GM19328 (cell line): ENCODE measurements at regions not wholly inside any gene's neighbourhood (a gene's known extent, or its start where the extent isn't known, plus 50 kb on each side); places are given as distances from the start of the nearest gene placed in this dataset.
"Not testable (repeated sequence)": the region's sequence is repeated elsewhere in the genome, so short reads cannot be mapped to it uniquely, and the experiment has no call there.

ENCODE experiments used
- ATAC-seq: cut with Tn5 transposase; IDR thresholded peaks from one replicate; pipeline ENCODE4 v1.9.1; 2021; ENCODE audit warnings: mild to moderate bottlenecking, moderate library complexity; ENCODE audit not compliant: unreplicated experiment

DNA sequence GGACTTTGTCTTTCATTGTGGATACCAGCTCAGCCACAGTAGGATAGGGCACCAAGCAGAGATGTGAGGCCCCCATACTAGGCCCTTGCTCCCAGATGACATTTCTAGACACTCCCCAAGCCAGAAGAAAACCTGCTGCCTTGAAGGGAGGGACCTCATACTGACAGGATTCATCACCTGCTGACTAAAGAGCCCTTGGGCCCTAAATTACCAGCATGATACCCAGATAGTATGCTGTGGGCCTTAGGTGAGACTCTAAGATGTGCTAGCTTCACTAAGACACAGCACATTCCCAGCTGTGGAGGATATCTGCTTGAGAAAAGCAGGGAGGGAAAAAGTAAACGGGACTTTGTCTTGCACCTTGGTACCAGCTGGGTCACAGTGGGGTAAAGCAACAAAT, 324.0 kb downstream of the TBL1XR1 start:
- ATAC-seq, result no peak

DNA sequence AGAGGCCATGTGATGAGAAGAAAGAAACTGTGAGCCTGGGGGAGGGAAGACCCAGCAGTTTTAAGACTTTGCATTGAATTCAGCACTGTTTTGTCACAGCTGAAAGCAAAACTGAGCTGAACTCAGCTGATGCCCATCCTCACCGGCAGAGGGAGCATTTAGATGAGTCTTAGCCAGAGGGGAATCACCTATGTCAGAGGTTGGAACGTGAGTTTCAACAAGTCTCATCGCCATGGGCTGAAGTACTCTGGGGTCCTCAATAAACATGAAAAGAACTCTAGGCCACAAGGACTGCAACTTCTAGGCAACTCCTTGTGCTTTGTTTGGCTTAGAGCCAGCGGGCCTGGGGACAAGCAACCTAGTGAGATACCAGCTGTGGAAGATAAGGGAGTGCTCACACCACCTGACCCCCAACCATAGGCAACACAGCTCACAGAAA, 324.5 kb downstream of the TBL1XR1 start:
- ATAC-seq, result peak; percentile 97

DNA sequence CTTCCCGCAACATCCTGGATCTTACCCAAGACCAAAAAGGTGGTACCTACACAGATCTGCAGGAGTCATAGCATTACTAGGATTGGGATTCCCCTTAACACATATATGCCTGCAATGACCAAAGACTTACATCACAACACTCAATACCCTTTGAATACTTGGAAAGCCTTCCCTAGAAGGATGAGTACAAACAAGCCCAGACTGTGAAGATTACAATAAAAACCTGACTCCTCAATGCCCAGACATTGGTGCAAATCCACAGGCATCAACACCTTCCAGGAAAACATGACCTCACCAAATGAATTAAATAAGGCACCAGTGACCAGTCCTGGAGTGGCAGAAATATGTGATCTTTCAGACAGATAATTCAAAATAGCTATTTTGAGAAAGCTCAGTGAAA, 326.8 kb downstream of the TBL1XR1 start:
- no peak for ATAC-seq

DNA sequence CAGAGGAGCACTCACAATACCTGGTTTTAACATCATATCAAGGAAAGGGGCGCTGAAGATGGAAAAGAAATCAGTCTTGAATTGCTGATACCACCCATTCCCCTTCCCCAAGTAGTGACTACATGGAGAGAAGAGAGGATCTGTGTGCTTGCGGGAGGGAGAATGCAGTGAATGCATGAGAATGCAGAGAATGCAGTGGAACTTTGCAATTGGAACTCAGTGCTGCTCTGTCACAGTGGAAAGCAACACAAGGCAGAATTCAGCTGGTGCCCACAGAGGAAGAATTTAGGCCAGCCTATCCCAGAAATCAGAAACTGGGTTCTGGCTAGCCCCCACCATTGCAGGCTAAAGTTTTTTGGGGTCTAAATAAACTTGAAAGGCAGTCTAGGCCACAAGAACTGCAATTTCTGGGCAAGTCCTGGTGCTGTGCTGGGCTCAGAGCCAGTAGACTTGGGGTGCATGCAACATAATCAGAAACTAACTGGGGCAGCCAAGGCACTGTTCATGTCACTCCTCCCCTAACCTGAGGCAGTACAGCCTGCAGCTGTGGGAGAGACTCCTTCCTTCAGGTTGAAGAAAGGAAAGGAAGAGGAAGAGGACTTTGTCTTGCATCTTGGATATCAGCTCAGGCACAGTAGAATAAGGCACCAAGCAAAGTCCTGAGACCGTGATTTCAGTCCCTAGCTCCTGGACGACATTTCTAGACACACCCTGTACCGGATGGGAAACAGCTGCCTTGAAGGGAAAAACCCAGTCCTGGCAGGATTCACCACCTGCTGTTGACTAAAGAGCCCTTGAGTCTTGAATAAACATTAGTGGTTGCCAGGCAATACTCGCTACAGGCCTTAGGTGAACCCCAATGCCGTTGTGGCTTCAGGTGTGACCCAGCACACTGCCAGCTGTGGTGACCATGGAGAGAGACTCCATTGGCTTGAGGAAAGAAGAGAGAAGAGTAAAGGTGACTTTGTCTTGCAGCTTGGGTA, 329.3 kb downstream of the TBL1XR1 start:
- ATAC-seq, result no peak

DNA sequence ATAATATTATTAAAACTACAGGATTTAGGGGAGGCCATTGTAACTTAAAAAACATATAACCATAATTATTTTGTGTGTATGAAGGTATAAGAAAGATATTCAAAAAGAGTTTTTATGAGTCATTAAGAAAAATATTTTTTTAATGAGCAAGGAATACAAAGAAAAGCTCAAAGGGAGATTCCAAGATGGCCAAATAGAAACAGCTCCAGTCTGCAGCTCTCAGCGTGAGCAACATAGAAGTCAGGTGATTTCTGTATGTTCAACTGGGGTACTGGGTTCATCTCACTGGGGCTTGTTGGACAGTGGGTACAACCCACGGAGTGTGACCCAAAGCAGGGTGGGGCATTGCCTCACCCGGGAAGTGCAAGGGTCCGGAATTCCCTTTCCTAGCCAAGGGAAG, 336.1 kb downstream of the TBL1XR1 start:
- ATAC-seq, result no peak

DNA sequence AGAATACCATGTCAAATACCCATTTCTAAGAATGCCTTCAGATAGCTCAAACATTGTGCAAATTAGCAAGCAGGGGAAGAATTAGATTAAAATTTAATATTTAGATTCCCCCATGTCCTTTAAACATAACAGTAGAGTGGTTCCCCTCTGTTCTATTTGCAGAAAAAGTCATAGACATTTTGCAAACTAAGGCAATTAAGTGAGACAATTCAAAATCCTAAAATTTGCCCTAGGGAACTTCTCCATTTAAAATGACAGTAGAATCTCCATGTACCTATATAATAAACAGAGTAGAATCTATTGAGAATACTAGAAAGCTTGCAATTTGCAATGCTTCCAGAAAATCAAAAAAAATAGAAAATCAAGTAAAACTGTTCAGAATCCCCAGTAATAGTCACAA, 340.6 kb downstream of the TBL1XR1 start:
- no peak for ATAC-seq

DNA sequence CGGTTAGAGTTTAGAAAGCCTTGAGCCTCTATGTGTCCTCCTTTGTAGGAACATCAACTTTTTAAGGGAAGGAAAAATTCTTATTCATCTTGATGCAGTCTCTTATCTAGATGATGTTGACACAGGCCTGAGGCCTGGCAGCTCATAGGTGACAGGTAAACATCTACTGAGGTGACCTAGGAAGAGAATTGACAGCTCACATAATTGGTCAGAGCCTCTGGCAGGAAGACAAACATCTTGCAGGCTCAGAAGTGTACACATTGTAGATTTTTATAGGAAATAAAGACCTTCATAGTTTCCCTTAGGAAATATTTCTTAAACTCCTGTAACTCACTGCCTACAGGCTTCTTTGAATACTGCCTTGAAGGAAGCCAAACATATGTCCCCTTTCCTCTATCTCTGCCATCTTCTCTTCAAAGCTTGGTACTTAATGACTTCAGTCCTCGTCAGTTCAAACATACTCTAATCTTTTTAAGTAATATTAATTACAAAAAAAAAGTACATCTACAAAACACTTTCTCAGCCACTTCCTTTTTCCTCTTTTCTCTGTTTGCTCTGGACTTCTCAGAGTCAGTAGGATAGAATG, 341.3 kb downstream of the TBL1XR1 start:
- no peak for ATAC-seq

DNA sequence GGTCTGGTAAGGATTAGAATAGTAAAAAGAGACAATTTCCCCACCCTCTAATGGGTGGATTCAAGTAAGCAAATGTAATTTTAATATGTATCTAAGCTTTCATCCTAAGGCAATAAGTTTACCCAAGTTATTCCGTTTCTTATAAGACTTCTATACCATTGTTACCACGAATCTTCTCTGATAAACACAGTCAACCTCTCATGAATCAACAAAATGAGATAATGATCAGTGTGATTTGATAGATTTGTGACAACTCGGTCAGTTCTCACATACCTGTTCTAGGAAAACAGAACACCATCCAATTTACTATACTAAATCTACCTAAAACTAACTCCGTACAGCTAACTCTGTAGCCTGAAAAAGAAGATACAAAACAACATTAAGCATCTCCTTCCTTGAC, 342.1 kb downstream of the TBL1XR1 start:
- no peak for ATAC-seq

DNA sequence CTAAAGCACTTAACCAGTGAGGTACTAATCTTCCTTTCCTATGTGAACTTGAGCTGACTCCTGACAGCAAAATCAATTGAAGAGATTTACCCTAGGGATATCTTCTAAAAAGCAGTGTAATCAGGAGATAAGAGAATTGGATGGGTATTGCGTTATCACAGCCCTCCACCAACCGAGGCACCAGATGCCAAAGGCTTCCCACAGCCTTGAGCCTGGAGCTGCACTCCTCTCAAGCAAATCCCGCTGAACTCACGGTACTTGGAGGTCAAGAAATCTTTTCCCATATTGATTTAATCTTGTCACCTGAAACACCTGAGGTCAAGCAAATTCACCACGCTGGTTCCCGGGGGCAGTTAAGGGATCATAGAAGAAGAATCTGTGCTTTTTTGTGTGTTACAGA, 346.8 kb downstream of the TBL1XR1 start:
- ATAC-seq, result no peak

DNA sequence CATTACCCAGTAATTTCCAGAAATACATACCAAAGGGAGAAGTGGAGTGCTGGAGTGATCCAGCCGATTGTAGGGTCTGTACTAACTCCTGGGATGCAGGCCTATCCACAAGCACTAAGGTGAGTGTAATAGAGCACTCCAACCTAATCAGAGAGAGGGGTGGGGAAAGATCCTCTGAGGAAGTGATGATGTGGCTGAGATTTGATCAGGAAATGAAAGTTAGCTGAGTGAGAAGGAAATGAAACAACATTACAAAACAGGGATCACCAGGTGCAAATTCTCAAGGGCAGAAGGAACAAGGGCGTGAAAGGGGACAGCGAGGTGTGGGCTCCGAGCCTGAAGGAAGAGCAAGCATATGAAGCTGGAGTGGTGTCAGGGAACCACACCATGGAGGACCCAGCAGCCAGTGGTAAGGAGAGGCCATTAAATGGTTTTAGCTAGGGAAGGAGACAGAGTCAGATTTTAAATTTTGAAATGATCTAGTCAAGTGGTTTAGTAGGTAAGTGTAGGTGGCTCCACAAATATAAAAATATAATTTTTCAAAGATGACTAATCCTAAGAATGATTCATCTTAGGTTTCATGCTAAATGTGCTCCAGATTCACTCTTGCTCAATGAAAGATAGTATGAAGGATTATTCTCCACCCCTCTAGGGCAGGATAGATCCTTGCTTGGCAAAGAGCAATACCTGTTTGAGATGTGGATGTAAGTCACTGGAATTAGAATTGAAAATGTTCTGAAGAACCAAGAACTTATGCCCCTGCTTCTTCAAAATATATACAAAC, 348.7 kb downstream of the TBL1XR1 start:
- ATAC-seq, result no peak

DNA sequence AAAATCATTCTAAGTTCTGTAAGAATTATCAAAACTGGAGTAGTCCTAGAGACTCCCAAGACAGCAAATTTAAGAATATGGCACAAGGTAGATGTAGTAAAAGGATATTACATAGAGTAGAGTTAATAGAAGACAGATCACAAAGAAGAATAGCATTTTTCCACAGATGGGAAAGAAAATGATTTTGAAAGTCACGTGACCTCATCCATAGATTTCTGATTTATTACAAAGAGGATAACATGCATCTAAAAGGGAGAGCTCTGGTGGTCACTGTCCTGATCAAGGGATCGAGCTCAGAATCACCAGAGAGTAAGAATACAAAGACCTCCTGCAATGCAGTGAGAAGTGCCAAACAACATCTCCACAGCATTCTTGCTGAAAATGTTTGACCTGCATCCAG, 354.4 kb downstream of the TBL1XR1 start:
- no peak for ATAC-seq

DNA sequence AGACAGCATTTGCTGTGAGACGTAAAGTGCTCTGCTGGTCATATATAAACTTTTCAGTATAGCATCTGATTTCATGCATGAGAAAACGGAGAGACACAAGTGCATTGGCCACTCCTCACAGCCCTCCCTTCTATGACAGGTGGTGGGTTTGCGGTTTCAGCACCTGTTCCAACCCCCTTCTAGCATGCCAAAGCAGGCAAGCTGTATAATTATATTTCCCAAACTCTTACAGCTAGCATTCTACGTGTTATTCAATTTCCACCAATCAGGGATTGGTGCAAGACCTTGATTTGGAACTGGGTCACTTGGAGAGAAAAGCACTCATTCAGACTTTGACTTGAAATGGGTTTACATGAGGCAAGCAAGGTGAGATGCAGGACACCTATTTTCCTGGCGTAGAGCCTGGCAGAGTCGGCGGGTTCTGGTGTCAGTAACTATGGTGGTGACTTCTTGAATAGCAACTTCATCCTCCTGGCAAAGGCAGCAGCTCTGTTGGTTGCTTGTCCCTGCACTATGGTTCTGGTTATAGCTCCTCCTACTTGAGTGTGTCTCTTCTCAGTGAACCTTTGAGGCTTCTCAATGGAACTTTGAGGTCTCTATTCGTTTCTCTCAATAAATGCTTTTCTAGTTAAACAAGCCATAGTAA, 356.5 kb downstream of the TBL1XR1 start:
- no peak for ATAC-seq

DNA sequence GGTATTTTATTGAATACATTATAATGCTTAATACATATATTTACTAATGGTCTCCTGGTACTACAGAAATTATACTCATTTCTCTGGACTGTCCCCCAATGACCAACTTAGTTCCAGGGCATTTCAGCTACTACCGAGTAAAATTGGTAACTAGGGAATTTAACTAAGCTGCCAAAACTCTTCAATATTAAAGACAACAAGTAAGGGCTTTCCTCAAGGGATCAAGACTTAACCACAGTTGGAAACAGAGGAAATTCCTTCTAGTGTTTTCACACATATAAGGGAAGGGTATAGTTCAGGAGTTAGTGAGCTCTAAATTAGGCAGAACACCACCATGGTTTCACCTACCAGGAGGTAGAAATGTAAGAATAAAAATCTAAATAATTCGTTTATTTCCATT, 357.4 kb downstream of the TBL1XR1 start:
- no peak for ATAC-seq

DNA sequence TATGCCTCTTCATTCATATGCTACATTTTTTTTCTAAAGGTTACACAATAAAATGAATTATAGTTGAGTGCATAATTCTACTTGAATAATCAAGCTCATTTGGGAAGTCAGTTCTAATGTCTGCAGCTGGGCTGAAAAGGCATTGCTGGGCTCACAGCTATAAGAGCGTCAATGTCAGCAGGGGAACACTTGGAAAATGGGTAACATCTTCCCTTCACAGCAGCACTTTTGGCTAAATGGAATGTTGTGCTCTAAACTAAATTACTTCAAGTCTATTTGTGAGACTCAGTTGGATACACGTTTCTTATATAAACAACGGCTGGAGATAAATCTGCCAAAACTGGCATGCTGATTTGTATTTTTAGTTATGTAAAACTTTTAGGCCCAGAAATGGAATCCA, 357.8 kb downstream of the TBL1XR1 start:
- ATAC-seq, result no peak

DNA sequence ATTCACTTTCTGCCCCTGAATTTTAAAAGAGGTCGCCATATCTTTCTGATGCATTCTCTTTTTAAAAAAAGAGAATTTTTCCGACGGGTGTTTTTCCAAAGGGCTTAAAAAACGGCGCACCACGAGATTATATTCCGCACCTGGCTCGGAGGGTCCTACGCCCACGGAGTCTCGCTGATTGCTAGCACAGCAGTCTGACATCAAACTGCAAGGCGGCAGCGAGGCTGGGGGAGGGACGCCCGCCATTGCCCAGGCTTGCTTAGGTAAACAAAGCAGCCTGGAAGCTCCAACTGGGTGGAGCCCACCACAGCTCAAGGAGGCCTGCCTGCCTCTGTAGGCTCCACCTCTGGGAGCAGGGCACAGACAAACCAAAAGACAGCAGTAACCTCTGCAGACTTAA, 370.0 kb downstream of the TBL1XR1 start:
- not testable (repeated sequence) for ATAC-seq

DNA sequence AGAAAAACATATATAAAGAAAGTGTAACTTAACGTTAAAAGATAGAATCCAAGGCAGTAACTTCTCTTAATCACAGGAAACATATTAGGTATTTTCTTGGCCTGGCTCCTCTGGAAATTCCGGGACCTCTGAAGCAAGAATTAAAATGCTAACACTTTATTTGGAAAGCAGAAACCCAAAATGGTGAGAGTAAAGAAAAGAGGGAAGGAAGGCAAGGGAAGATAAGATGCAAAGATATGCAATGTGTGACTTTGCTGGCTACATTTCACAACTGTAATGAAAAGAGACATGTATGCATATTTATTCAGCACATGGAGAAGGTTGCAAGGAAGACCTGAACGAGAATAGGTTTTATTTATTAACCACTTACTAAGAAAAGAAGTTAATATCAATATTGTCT, 372.5 kb downstream of the TBL1XR1 start:
- no peak for ATAC-seq

DNA sequence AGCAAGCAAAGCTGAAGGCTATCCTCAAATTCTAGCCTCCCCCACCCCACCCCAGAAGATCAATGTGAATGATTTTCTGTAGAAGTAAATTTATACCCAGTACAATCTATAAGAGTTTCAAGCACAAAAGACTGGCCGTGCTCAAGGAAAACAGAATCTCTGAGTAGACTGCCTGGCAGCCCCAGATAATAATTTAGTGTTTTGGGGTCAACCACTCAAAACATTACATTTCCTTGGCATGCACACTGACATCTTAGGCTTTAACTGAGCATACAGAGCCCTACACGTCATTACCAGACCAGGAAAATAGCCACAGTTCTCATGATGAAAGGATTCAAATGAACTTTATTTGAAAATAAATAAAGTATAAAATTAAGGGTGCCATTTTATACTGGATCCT, 376.5 kb downstream of the TBL1XR1 start:
- ATAC-seq, result no peak

DNA sequence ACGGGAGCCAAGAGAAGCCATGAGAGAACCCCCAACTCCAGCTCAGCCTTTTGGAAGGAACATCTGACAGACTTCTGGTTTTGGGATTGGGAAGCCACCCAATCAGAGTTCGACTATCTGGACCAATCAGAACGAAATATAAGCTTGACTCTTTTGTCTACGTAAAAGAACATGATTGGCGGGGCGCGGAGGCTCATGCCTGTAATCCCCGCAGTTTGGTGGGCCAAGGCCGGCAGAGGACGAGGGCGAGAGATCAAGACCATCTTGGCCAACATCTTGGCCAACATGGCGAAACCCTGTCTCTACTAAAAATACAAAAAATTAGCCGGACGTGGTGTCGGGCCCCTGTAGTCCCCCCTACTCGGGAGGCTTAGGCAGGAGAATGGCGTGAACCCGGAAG, 380.3 kb downstream of the TBL1XR1 start:
- no peak for ATAC-seq

DNA sequence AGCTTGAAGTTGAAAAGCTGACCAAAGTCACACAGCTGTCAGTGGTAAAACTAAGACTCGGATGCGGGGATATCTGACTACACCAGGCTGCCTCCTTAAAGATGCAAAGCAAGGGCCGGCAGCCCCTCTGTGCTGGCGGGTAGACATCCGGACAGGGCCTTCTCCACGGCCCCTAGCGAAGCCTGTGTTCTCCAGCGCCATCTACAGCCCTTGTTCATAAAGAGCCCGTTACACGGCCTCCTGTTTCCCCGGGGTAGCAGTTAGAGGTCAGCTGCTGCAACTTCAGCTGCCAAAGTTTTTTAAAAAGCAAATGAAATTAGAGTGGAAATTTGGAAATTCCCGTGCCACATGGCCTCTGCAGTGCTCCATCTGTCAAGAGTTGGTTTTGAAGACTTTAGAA, 383.0 kb downstream of the TBL1XR1 start:
- peak; percentile 75 for ATAC-seq

DNA sequence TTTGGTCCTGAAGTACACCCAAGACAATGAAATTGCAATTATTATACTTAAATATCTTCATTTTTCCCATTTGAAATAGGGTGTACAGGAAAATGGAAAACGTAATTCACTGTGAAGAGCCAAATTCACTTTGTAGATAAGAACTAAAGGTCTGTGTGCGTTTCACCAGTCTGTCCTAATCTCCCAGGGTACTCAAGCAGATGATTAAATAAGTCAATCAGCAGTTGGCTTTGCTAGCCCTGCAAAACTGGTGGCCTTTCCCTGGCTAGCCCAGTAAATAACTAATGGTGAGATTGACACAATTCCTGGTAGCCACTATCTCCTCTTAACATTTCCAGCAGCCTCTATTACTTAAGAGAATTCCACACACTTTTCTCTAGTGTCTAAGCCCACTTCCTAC, 389.3 kb downstream of the TBL1XR1 start:
- no peak for ATAC-seq

DNA sequence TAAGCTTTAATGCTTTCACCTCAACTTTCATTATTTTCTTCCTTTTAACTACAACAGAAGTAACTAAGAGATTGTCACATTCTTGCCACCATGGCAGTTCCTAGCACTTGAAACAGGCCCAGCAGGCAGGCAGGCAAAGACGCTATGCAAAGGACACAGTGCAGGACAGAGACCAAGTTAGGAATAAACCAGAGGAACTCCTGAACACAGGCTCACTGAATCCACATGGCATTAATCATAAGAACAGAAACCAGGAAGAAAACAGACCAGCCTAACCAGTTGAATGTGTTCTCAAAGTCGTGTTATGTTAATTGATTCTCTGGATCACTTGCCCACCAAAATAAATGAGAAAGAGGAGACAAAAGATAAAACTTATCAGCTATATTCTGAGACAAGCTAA, 397.6 kb downstream of the TBL1XR1 start:
- ATAC-seq, result no peak
